Eye (tissue), 1 donor: ENCODE measurements at regions not wholly inside any gene's neighbourhood (a gene's known extent, or its start where the extent isn't known, plus 50 kb on each side); places are given as distances from the start of the nearest gene placed in this dataset.
"Not testable (repeated sequence)": the region's sequence is repeated elsewhere in the genome, so short reads cannot be mapped to it uniquely, and the experiment has no call there.

Experiments used
- DNase-seq: peaks from one replicate; pipeline ENCODE4 v3.0.0-alpha.2; 2015

DNA sequence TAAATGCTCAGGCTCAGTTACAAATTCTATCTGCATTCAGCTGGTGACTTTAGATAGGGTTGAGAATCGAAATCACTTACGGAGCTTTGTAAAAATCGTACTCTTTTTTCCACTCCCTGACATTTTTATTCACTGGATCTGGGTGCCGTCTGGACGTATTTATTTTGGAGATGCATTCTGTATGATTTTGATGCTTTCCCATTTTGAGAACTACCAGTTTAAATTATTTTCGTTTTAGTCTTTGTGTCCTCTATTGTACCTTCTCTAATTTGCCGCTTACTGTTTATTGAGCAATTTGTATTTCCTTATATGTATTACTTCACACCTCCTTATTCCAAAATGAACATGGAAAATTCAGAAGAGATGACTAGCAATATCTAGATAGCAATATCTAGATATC is 96.2 kb downstream of the FASLG start:
- DNase-seq = no peak

DNA sequence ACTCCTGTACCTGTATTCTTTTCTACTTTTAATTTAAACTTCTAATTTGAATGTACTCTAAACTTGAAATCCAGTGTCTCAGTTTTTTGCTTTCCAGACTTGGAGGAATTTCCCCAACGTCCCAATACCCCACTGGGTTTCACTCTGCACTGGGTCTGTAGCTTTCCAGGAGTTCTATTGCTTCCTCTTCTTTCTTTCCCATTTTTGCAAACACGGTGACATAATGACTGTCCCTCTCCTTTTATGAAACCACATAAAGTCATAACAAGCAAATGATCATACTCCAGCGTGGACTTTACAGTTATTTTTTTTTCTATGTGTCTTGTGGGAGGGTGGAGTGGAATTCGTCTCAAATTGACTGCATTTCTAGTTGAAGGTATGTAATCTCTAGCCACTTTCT is 97.1 kb downstream of the FASLG start:
- no peak for DNase-seq

DNA sequence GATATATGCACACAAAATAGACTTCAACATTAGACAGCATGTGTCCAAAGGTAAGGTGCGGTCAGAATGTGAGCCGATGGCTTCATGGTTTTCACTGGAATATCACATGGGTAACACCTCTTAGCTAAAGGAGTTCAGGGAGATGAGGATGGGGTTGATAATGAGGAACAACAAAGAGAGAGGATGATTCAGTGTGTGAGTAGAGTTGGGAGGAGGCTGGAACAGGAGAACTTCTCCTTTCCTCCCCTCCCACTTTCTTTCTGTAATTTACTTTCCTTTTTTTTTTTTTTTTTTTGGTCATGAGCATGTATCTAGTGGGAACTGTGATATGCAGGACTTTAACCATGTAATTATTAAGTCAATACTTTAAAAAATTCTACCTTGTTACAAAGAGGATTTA is 99.4 kb downstream of the FASLG start:
- no peak for DNase-seq

DNA sequence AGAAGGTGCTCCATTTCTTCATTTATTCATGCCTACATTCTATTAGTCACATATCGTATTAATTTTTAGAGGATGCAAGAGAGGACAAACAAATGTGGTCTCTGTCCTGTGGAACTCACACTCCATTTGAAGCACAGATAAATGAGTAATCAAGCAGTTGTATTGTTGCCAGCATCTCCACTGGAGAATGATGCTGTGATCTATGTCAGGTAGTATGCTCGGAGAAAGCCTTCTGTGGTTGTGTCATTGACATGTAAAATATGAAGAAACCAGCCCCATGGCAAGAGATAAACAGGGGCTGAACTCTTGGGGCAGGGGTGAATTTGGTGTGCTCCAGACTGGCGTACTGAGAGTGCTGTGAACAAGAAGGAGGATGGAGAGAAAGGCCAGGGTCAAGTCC is 101.2 kb downstream of the FASLG start:
- DNase-seq = no peak

DNA sequence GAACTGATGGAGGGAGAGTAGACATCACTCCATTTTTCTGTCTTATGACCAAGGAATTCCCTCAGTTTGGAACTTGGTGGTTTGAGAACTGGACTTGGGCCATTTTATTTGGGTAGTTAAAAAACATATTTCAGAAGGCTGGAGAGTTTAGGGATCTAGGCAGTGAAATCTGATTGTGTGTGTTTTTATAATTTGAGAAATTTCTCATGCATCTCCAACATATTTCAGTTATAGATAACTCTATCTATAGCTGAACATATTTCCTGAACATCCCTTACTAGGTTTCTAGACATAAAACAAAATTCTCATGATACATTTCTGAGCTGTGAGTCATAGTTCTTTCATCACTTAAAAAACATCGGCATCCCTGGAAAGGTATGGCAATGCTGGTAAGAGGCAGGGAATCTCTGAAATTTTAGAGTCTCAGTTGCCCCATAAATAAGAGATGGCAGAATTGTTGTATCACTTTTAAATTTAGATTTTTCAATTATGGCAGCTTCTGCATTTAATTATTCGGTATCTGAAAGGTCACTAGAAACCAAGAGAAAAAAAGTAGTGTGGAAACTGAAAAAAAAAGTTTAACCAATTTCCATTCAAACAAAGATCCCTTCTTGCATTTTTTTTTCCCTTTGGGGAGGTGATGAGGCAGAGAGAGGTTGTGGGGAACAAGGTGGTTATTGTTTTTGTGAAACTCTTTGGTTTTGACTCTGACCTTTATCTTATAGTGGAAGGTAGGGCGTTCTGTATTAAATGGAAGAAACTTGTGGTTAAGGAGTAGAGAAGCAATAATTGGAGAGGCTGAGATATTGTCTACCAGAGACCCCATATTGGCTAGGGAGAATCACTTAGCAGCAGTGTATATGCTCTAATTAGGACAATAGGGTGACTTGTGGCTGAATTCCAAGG is 102.9 kb downstream of the FASLG start:
- DNase-seq = no peak

- no peak for DNase-seq
Observed at GRCh38 chr1:172763057-172763456, 104.2 kb downstream of the FASLG start.

DNA sequence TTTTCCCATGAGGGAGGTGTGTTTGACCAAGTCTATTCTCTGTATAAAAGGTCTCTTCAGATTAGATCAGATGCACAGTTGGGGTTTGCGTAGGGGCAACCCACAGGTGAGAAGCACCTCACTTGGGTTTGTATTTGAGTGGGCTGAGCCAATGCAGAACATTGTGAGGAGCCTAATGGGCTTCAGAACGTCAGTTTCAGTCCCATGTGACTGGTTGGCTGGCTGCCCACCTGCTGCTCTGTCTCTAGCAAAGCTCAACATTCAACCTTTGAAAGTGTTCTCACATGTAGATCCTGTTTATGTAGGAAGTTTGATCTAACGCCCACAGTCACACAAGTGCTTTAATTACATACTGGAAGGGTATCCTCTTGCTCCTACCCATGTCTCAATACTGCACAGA is 105.5 kb downstream of the FASLG start:
- no peak for DNase-seq

GRCh38 chr1:172766462-172766861 is 107.6 kb downstream of the FASLG start:
- no peak for DNase-seq

GRCh38 chr1:172770071-172770470 is 111.2 kb downstream of the FASLG start:
- no peak for DNase-seq

GRCh38 chr1:172774561-172774960 is 115.7 kb downstream of the FASLG start:
- no peak for DNase-seq

GRCh38 chr1:172775606-172776005 is 116.7 kb downstream of the FASLG start:
- no peak for DNase-seq

GRCh38 chr1:172776071-172776470 is 117.2 kb downstream of the FASLG start:
- DNase-seq = no peak

DNA sequence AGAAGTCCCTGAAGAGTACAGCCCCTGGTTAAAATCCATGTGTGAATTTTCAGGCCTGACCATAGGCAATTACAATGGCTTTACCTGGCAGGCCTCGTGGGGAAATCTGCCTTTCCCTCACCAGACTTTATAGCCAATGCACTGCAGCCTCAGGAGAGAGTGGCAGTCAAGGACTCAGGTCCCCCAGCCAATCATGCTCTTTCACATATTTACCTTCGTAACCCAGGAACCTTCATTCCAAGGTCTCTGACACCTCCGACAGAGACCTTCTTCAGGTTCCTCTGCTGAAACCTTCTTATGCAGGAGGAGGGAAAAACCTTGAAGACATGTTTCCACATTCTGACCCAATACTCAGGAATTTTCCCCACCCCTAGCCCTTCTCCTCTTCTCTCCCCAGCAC is 118.9 kb downstream of the FASLG start:
- no peak for DNase-seq

- DNase-seq = peak; percentile 4
Observed at GRCh38 chr1:172778456-172779455, 119.9 kb downstream of the FASLG start.

GRCh38 chr1:172779491-172779890 is 120.6 kb downstream of the FASLG start:
- DNase-seq = no peak

DNA sequence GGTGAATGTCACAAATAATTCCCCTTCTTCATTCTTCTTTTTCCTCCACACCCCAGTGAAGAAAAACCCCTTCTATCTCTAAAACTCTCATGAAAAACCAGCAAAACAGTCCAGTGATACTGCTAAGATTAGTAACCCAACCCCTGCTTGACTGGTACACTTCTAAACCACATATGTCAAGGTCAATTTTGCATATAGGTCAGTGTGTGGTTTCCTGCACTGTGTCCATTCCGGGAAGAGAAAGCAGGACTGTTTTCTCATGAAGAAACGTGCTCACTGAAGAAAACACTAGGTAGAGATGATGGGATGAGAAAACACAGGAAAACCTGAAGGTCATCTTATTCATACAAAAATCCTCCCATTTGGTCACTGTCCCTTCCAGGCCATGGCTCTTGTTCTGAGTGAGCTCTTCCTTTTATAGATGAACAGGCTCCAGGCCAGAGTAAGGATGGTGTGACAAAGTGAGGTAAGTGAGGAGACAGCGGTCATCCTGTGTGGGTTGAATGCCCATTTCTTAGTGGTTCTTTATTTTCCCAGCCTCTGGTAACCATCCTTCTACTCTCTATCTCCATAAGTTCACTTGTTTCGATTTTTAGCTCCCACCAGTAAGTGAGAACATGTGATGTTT is 122.7 kb downstream of the FASLG start:
- no peak for DNase-seq

DNA sequence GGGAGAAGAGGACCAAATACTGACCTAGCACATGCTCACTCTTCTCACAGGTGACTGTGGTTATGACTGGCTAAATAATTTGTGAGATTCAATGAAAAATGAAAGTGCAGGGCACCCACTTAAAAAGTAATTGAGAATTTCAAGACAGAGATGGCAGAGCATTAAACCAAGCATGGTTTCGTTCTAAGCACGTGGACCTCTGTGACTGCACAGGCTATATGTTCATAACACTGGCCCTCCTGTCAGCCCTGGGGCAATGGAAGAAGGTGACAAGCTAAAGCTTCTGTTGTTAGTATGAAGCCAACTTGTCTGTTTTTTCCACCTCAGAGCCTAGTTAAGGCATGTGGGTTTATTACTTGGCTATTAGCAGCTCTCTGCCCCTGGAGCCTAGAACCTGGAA is 130.9 kb downstream of the FASLG start:
- no peak for DNase-seq

DNA sequence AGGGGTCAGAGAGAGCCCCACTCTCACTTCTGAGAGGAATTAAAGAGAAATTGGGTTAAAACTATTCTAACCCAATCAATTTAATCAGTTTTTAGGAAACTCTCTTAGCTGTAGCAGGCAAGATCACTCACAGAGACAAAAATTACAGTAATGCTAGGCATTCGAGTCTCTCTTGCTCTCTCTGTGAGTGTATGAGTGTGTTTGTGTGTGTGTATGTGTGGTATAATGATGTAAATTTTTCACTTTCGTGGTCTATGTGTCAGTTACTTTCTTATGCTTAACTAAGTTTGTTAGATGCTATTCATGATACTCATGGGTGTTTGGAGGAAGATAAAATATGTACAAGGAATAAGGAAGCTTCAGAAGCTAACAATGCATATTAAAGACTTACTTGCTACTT is 131.3 kb downstream of the FASLG start:
- DNase-seq = no peak

DNA sequence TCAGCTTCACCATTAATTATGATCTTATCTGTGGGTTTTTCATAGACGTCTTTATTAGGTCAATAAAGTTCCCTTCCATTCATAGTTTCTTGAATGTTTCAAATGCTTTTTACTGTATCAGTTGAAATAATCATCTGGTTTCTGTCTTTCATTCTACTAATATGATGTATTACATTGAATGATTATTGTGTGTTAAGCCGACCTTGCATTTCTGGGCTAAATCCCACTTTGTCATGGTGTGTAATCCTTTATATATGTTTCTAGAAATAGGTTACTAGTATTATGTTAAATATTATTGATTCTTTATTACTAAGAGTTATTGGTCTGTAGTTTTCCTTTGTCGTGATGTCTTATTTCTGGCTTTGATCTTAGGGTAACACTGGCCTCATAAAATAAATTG is 134.9 kb downstream of the FASLG start:
- no peak for DNase-seq

GRCh38 chr1:172795741-172796140 is 136.8 kb downstream of the FASLG start:
- no peak for DNase-seq

DNA sequence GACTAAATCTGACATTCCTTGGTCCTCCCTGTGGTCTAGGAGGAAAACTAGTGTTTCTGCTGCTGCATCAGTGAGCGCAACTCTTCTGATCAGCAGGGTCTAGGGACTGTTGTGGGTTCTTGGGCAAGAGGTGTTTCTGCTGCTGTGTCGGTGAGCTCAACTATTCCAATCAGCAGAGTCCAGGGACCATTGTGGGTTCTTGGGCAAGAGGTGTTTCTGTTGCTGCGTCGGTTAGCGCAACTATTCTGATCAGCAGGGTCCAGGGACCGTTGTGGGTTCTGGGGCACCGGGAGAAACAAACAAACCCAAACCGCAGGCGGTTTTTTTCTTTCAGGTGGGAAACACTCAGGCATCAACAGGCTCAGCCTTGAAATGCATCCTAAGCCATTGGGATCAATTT is 140.9 kb downstream of the FASLG start:
- DNase-seq = not testable (repeated sequence)

DNA sequence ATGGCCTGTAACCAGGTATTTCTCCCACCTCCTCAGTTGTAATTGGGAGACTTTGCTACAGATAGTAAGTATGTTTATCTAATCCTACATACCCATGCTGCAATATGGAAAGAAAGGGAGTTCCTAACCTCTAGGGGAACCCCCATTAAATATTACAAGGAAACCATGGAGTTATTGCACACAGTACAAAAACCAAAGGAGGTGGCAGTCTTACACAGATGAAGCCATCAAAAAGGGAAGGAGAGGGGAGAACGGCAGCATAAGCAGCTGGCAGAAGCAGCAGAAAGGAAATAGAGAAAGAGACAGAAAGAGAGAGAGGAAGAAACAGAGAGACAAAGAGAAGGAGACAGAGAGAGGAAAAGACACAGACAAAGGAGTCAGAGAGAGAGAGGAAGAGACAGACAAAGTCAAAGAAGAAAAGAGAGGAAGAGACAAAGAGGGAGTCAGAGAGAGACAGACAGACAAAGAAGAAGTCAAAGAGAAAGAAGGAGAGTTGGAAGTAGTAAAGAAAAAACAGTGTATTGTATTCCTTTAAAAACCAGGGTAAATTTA is 142.9 kb downstream of the FASLG start:
- no peak for DNase-seq

DNA sequence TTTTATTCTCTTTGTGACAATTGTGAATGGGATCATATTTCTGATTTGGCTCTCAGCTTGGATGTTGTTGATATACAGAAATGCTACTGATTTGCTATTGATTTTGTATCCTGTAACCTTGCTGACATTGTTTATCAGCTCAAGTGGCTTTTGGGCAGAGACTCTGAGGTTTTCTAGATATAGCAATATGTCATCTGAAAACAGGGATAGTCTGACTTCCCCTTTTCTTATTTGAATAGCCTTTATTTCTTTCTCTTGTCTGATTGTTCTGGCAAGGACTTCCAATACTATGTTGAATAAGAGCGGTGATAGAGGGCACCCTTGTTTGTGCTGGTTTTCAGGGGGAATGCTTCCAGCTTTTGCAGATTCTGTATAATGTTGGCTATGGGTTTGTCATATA is 150.8 kb downstream of the FASLG start:
- no peak for DNase-seq
